Panc1 (cell line): ENCODE measurements at regions not wholly inside any gene's neighbourhood (a gene's known extent, or its start where the extent isn't known, plus 50 kb on each side); places are given as distances from the start of the nearest gene placed in this dataset.

Experiments used
- ATAC-seq: fragments of 200-7000 bp; cut with Tn5 transposase; 2 replicates; pipeline ENCODE4 v1.9.1; 2020; ENCODE audit warnings: mild to moderate bottlenecking, moderate library complexity
- BruUV-seq: library from RNA; stranded (reverse); fragments of 400-500 nt; replicated peaks from 2 replicates; lab custom pipeline; 2021; lab: Mats Ljungman, UMichigan
- CTCF ChIA-PET: fragments of 300-600 bp; sonication (Branson Sonifier 250); formaldehyde crosslinking; loops from one replicate; lab custom pipeline; 2022; ENCODE audit warnings: antibody characterized with exemption; lab: Charles Lee
- POLR2A ChIA-PET: fragments of 300-600 bp; sonication (Branson Sonifier 250); formaldehyde crosslinking; loops from one replicate; lab custom pipeline; 2022; ENCODE audit warnings: antibody characterized with exemption; lab: Charles Lee
- DNase-seq: peaks from one replicate; pipeline ENCODE4 v3.0.0-alpha.2; 2010; ENCODE audit warnings: low read depth, low spot score
- H3K27ac ChIP-seq: 2 replicates; pipeline ENCODE4 v1.5.1; 2011; ENCODE audit warnings: mild to moderate bottlenecking, low read length, inconsistent platforms
- H3K27me3 ChIP-seq: fragments of 200-500 bp; sonication (Bioruptor generic); 2 replicates; pipeline ENCODE4 v1.6.0; 2014; ENCODE audit warnings: low read length, inconsistent platforms; ENCODE audit not compliant: control insufficient read depth, insufficient read depth
- H3K36me3 ChIP-seq: fragments of 200-500 bp; sonication (Bioruptor generic); 2 replicates; pipeline ENCODE4 v1.5.1; 2014; ENCODE audit warnings: inconsistent platforms, mild to moderate bottlenecking, low read length, moderate library complexity; ENCODE audit not compliant: control insufficient read depth, insufficient read depth
- H3K4me1 ChIP-seq: 2 replicates; pipeline ENCODE4 v1.5.1; 2011; ENCODE audit warnings: inconsistent platforms, mild to moderate bottlenecking, low read length, moderate library complexity; ENCODE audit not compliant: control insufficient read depth, insufficient read depth
- H3K4me3 ChIP-seq, 2 experiments: 2 replicates each; pipeline ENCODE4 v1.5.1; 2011 to 2012; ENCODE audit warnings: low read depth in 2 of 2, low read length in 2 of 2, mild to moderate bottlenecking in 2 of 2, inconsistent platforms in 1 of 2, moderate library complexity in 1 of 2
- H3K9me3 ChIP-seq: fragments of 200-500 bp; sonication (Bioruptor generic); 2 replicates; pipeline ENCODE4 v1.5.1; 2014; ENCODE audit warnings: low read depth, mild to moderate bottlenecking, inconsistent platforms, low read length, moderate library complexity; ENCODE audit not compliant: control insufficient read depth, insufficient read depth
- CTCF ChIP-seq: fragments of 450-650 bp; IDR thresholded peaks from 2 replicates; pipeline ENCODE4 v1.5.1; 2017; ENCODE audit warnings: mild to moderate bottlenecking
- POLR2AphosphoS5 ChIP-seq: IDR thresholded peaks from 2 replicates; pipeline ENCODE4 v1.6.1; 2012; ENCODE audit warnings: mild to moderate bottlenecking, low read depth, low read length, moderate library complexity
- REST ChIP-seq, 2 experiments: IDR thresholded peaks; 2 replicates each; pipeline ENCODE4 v1.6.1; 2011 to 2012; ENCODE audit warnings: low read depth in 2 of 2, control low read depth in 1 of 2, low read length in 1 of 2, mild to moderate bottlenecking in 1 of 2, moderate library complexity in 1 of 2; ENCODE audit not compliant: insufficient read depth in 1 of 2
- SIN3A ChIP-seq: IDR thresholded peaks from 2 replicates; pipeline ENCODE4 v1.6.1; 2012; ENCODE audit warnings: low read depth, mild to moderate bottlenecking, low read length, moderate library complexity, borderline replicate concordance; ENCODE audit not compliant: insufficient read depth
- TCF7L2 ChIP-seq: IDR thresholded peaks from 2 replicates; pipeline ENCODE4 v1.6.1; 2011; ENCODE audit warnings: mild to moderate bottlenecking, low read depth, low read length, inconsistent platforms
- in situ Hi-C: cut with HindIII; loops from 2 replicates; pipeline ENCODE4 v1.10.0; 2016; ENCODE audit warnings: low sequenced_read_pairs, low pct_unique_long_range_greater_than_20kb
- intact Hi-C: fragments of 100-400 bp; cut with micrococcal nuclease; formaldehyde crosslinking; loops from one replicate; pipeline ENCODE4 v1.10.0; 2022; ENCODE audit not compliant: unreplicated experiment

DNA sequence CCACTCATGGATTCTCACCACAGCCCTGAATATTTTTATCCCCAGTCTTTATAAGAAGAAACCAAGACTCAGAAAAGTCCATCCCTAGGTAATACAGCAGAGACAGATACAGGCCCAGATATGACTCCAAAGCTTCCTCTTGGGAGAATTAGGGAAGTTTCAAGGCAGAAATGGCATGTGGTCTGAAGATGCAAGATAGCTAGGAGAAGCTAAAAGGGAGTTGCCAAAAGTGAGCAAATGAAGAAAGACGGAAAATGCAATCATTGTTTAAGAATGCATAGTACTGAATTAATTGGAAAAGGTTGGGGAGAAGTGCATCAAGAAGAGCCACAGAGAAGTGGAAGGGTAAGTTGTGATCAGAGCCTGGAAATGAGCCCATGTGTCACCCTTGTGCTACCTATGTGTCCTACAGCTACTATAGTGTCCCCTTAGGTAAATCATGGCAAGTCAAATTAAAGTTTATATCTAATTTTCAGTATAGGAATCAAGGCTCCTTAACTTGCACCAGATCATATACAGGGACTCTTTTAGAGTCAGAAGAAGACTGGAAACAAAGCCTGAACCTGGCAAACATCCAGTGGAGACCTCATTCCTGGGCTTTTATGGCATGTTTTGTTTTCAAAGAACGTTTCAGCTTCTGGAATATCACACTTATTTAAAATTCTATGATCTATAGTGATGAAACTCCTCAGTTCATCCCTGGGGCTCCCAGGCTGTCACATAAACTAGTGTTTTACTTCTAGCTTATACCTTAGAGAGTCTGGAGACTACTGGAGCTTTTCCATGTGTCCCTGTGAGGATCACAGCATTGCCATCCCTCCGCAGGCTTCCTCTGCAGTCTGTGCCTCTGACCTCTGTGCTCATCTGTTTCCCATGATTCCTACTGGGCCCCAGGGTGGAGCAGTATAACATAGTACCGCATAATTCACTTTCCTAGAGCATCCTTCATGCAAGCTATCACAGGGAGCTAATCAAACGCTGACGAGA is 189.0 kb upstream of the CDKN3 start:
- no peaks in the 10 kb centered on the region for H3K27me3 ChIP-seq
- BruUV-seq, result no TSS peak
- POLR2A ChIA-PET, result no interaction called here
- CTCF ChIA-PET, result no interaction called here
- no peak overlapping the region for H3K27ac ChIP-seq
- no peaks in the 10 kb centered on the region for H3K4me1 ChIP-seq
- TF ChIP-seq REST (IDR thresholded peaks at IDR 0.05; ENCODE audit: insufficient read depth in 1 of 2, low read depth in 2 of 2, low read length in 1 of 2) (no peak), CTCF (no peak), POLR2AphosphoS5 (no peak), SIN3A (no peak), TCF7L2 (no peak)
- in situ Hi-C loops, result no loop called here
- intact Hi-C loops, result no loop called here
- ATAC-seq (no peak), DNase-seq (no peak)
- H3K36me3 ChIP-seq, result no peaks in the 10 kb centered on the region
- H3K9me3 ChIP-seq, result no peaks in the 10 kb centered on the region
- H3K4me3 ChIP-seq, result no peak overlapping the region

DNA sequence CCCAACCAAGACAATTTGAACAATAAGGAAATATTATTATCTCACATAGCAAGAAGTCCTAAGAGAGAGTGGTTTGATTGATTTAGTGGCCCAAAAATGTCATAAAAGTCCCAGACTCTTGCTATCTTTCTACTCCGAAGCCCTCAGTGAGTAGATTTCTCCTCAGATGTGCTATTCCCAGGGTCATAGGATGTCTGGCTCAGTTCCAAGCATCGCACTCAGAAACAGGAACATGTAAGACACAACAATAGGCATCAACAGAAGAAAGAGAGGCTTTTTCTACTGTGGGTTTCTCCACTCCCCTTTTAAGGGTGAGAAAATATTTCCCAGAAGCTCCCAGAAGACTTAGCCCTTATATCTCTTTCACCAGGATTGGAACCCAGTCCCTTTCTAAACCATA is 188.1 kb upstream of the CDKN3 start:
- DNase-seq (no peak), ATAC-seq (no peak)
- ChIA-PET POLR2A (no interaction called here), CTCF (no interaction called here)
- TF ChIP-seq SIN3A (no peak), CTCF (no peak), REST (IDR thresholded peaks at IDR 0.05; ENCODE audit: insufficient read depth in 1 of 2, low read depth in 2 of 2, low read length in 1 of 2) (no peak), TCF7L2 (no peak), POLR2AphosphoS5 (no peak)
- Histone ChIP-seq H3K4me3 (no peak overlapping the region), H3K9me3 (no peaks in the 10 kb centered on the region), H3K27ac (no peak overlapping the region), H3K27me3 (no peaks in the 10 kb centered on the region), H3K36me3 (no peaks in the 10 kb centered on the region), H3K4me1 (no peaks in the 10 kb centered on the region)
- BruUV-seq, result no TSS peak
- in situ Hi-C loops (no loop called here), intact Hi-C loops (no loop called here)
